ENCODE measurements at regions not wholly inside any gene's neighbourhood (a gene's known extent, or its start where the extent isn't known, plus 50 kb on each side); places are given as distances from the start of the nearest gene placed in this dataset.

DNA sequence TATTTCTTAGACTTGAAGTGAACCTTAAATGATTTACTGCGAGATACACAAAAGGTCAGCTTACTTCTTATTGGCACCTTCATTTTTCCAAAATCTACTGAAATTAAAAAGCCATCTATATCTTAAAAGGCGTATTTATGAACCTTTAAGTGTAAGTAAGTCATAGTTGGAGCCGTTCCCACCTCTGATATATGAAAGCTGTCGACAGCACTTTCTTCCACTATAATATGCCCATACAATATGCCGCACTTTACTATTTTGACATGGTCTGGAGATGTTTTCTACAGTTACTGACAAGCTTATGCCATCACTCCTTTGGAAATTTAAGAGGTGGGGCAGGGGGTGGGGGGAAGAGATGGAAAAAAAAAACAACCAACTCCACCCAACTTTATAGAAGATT is 155.3 kb downstream of the PHETA1 start:
- Histone ChIP-seq H3K4me2 (ENCODE audit: control insufficient read depth, insufficient read depth) (no peak overlapping the region), H3K79me2 (ENCODE audit: control insufficient read depth, insufficient read depth, low read length) (no peaks in the 10 kb centered on the region), H3K4me3 (no peak overlapping the region), H3K27ac (ENCODE audit: control insufficient read depth, insufficient read depth) (no peak overlapping the region), H3K36me3 (ENCODE audit: control insufficient read depth in 2 of 2, insufficient read depth in 2 of 2, low read length in 1 of 2) (no peaks in the 10 kb centered on the region), H4K20me1 (ENCODE audit: control insufficient read depth, insufficient read depth) (no peaks in the 10 kb centered on the region), H2AFZ (ENCODE audit: control insufficient read depth, low read depth, low read length) (no peak overlapping the region), H3K27me3 (replicated peaks in 1 of 2; ENCODE audit: control insufficient read depth in 2 of 2, insufficient read depth in 2 of 2, low read length in 1 of 2) (peaks cover 0 to 2% of the 10 kb centered on the region in 2 experiments; a peak in 3 of 4 replicates), H3K9ac (ENCODE audit: control insufficient read depth, insufficient read depth, low read length) (no peak overlapping the region), H3K9me3 (replicated peaks; ENCODE audit: control insufficient read depth, insufficient read depth, low read length) (no peaks in the 10 kb centered on the region), H3K4me1 (ENCODE audit: control insufficient read depth, insufficient read depth, low read length) (no peaks in the 10 kb centered on the region)
- ChIA-PET CTCF (no interaction called here), POLR2A (interaction anchor here (0.6 kb wide), 2 partner anchors 230 to 592 kb away, joined by 3 to 5 read pairs; no protein-coding TSS in a partner anchor), RAD21 (ENCODE audit: unreplicated experiment) (no interaction called here), SMC1A (ENCODE audit: uncharacterized antibody, unreplicated experiment) (no interaction called here)
- in situ Hi-C loops (cut with MboI) (no loop called here), intact Hi-C loops (cut with micrococcal nuclease; ENCODE audit: unreplicated experiment) (no loop called here)
- ATAC-seq (no peak), FAIRE-seq (no peak), DNase-seq (ENCODE audit: low read depth, low spot score) (no peak)
- TF ChIP-seq, protein P1, sequence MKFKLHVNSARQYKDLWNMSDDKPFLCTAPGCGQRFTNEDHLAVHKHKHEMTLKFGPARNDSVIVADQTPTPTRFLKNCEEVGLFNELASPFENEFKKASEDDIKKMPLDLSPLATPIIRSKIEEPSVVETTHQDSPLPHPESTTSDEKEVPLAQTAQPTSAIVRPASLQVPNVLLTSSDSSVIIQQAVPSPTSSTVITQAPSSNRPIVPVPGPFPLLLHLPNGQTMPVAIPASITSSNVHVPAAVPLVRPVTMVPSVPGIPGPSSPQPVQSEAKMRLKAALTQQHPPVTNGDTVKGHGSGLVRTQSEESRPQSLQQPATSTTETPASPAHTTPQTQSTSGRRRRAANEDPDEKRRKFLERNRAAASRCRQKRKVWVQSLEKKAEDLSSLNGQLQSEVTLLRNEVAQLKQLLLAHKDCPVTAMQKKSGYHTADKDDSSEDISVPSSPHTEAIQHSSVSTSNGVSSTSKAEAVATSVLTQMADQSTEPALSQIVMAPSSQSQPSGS (IDR thresholded peaks at IDR 0.05; ENCODE audit: low read length), result no peak
- TF ChIP-seq EZH2 (IDR thresholded peaks at IDR 0.05; ENCODE audit: borderline replicate concordance, control insufficient read depth, low read depth, low read length) (no peak), ASH2L (IDR thresholded peaks at IDR 0.05; ENCODE audit: borderline replicate concordance, low read depth) (no peak), RFX5 (IDR thresholded peaks at IDR 0.05; ENCODE audit: low read depth, low read length) (no peak), TBL1XR1 (IDR thresholded peaks at IDR 0.05; ENCODE audit: low read depth, low read length) (no peak), NR2C2 (IDR thresholded peaks at IDR 0.05; ENCODE audit: borderline replicate concordance, control insufficient read depth, insufficient read length, low read depth) (no peak), ZNF217 (IDR thresholded peaks at IDR 0.05) (no peak), EGR1 (IDR thresholded peaks at IDR 0.05; ENCODE audit: borderline replicate concordance in 1 of 2, low read depth in 2 of 2, low read length in 2 of 2) (no peak), SMARCA5 (IDR thresholded peaks at IDR 0.05) (no peak)
- TF ChIP-seq, protein P2, sequence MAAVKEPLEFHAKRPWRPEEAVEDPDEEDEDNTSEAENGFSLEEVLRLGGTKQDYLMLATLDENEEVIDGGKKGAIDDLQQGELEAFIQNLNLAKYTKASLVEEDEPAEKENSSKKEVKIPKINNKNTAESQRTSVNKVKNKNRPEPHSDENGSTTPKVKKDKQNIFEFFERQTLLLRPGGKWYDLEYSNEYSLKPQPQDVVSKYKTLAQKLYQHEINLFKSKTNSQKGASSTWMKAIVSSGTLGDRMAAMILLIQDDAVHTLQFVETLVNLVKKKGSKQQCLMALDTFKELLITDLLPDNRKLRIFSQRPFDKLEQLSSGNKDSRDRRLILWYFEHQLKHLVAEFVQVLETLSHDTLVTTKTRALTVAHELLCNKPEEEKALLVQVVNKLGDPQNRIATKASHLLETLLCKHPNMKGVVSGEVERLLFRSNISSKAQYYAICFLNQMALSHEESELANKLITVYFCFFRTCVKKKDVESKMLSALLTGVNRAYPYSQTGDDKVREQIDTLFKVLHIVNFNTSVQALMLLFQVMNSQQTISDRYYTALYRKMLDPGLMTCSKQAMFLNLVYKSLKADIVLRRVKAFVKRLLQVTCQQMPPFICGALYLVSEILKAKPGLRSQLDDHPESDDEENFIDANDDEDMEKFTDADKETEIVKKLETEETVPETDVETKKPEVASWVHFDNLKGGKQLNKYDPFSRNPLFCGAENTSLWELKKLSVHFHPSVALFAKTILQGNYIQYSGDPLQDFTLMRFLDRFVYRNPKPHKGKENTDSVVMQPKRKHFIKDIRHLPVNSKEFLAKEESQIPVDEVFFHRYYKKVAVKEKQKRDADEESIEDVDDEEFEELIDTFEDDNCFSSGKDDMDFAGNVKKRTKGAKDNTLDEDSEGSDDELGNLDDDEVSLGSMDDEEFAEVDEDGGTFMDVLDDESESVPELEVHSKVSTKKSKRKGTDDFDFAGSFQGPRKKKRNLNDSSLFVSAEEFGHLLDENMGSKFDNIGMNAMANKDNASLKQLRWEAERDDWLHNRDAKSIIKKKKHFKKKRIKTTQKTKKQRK (IDR thresholded peaks at IDR 0.05; ENCODE audit: low read depth, low read length), result no peak
- no TSS peak for BruUV-seq (replicated peaks)
- WGBS (ENCODE audit: insufficient coverage, insufficient replicate concordance, low lambda C conversion rate, missing lambda C conversion rate), result 38% methylated on average over 5 of the region's 5 CpGs
